GM20000 (cell line): ENCODE measurements at regions not wholly inside any gene's neighbourhood (a gene's known extent, or its start where the extent isn't known, plus 50 kb on each side); places are given as distances from the start of the nearest gene placed in this dataset.

Experiments used
- DNase-seq: peaks from one replicate; pipeline ENCODE4 v3.0.0; 2012; ENCODE audit warnings: low spot score
- CTCF ChIP-seq: IDR thresholded peaks from 2 replicates; pipeline ENCODE4 v1.5.1; 2012; ENCODE audit warnings: mild to moderate bottlenecking, control low read depth; ENCODE audit errors: extremely low read depth, missing control alignments

- DNase-seq = no peak
- no peak for TF ChIP-seq CTCF
Measured at GRCh38 chr1:98410082-98410481, 251.4 kb upstream of the SNX7 start.

- TF ChIP-seq CTCF = no peak
Measured at GRCh38 chr1:98406352-98407088, 255.0 kb upstream of the SNX7 start.

GRCh38 chr1:98405581-98406074, 255.9 kb upstream of the SNX7 start:
- DNase-seq = no peak
- no peak for TF ChIP-seq CTCF

More at GRCh38 chr1:98406352-98407088, 255.0 kb upstream of the SNX7 start:
- no peak for DNase-seq

GRCh38 chr1:98404866-98405265, 256.7 kb upstream of the SNX7 start:
- no peak for TF ChIP-seq CTCF
- no peak for DNase-seq

DNA sequence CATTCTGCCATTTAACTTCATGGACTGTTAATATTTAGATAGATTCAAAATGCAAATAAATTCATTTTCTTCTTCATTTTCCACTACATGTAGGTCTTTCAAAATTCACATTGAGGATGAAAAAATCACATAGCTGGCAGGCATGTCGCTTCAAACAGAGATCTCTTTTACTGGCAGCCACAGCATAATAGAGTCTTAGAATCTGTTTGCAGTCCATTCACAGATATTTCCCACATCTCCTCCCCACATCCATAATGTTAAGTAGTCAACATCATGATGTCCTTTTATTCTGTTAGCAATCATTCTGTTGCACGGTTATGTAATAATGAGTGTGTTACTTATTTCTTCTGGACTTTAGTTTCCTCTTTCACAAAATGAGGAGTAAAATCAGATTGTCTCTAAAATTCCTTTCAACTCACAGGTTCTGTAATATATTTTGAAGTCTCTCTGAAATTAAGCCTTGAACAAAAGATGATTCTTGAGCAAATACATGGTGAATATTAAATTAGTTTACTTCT, 257.5 kb upstream of the SNX7 start:
- no peak for TF ChIP-seq CTCF
- no peak for DNase-seq

DNA sequence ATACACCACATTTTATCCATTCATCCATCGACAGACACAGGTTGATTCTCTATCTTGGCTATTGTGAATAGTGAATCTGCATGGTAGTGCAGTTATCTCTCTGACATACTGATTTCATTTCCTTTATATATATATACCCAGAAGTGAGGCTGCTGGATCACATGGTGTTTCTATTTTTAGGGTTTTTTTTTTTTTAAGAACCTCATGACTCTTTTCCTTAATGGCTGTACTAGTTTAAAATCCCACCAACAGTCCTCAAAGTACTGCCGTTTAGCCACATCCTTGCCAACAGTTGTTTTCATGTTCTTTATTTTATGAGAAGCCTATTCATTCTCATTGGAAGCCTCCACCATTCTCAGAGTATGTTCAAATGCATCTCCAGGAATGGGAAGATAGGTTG, 258.7 kb upstream of the SNX7 start:
- TF ChIP-seq CTCF = no peak
- no peak for DNase-seq

GRCh38 chr1:98400446-98400845, 261.1 kb upstream of the SNX7 start:
- DNase-seq = no peak
- no peak for TF ChIP-seq CTCF
